GM12873 (cell line): ENCODE measurements at regions not wholly inside any gene's neighbourhood (a gene's known extent, or its start where the extent isn't known, plus 50 kb on each side); places are given as distances from the start of the nearest gene placed in this dataset.

ENCODE experiments used
- TF ChIP-seq, protein P1 (sequence below): IDR thresholded peaks from 2 replicates; pipeline ENCODE4 v1.5.1; 2012; ENCODE audit warnings: low read depth, mild to moderate bottlenecking, moderate library complexity, low read length, control low read depth; ENCODE audit not compliant: insufficient read depth; ENCODE audit errors: missing control alignments

DNA sequence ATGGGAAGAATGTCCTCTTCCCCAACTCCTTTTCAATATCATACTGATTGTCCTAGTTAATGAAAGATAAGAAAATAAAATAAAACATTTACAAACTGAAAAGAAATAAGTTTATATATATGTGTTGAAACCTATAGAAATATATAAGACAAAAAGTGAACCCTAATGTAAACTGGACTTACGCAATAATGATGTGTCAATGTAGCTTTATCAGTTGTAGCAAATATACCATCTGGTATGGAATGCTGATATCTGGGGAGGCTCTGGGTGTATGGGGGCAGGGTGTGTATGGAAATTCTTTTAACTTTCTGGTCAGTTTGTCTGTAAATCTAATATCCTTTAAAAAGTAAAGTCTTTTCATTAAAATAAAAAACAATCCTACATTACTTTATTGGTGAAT, 603.9 kb downstream of the DMRTA1 start:
- TF ChIP-seq, protein P1, sequence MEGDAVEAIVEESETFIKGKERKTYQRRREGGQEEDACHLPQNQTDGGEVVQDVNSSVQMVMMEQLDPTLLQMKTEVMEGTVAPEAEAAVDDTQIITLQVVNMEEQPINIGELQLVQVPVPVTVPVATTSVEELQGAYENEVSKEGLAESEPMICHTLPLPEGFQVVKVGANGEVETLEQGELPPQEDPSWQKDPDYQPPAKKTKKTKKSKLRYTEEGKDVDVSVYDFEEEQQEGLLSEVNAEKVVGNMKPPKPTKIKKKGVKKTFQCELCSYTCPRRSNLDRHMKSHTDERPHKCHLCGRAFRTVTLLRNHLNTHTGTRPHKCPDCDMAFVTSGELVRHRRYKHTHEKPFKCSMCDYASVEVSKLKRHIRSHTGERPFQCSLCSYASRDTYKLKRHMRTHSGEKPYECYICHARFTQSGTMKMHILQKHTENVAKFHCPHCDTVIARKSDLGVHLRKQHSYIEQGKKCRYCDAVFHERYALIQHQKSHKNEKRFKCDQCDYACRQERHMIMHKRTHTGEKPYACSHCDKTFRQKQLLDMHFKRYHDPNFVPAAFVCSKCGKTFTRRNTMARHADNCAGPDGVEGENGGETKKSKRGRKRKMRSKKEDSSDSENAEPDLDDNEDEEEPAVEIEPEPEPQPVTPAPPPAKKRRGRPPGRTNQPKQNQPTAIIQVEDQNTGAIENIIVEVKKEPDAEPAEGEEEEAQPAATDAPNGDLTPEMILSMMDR = no peak

DNA sequence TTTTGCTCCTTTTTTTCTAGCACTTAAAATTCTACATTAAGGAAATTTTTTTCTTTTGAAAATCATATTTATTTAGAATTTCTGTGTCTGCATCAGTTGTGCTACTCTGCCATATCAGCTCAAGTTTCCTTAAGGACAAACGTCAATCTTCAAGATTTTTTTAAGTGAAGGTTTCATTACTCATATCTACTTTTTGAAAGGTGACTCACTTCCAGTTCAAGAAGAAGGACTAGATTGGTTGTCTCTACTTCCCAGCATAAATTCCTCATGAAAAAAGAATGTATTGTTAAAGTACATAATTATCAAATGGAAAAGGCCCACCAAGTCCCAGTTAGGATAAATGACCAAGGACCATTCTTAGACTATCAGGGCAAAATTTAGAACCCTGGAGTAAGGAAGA, 626.5 kb downstream of the DMRTA1 start:
- TF ChIP-seq, protein P1 = no peak

DNA sequence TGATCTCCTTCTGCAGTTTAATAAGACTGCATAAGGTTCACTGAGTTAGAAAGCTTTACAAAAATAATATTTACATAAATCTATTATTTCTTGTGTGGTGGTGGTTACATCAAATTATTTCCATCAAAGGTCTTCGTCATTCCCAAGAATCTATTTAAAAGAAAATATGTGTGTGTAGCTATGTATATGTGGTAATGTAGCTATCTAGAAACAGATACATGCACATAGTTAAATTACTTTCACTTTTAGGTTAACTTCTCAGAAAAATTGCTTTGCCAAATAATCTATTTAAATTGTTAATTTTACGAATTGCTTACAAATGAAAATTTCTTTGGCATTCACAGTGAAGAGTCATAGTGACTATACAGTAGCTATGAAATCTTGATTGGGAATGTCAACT, 633.2 kb downstream of the DMRTA1 start:
- TF ChIP-seq, protein P1 = no peak

DNA sequence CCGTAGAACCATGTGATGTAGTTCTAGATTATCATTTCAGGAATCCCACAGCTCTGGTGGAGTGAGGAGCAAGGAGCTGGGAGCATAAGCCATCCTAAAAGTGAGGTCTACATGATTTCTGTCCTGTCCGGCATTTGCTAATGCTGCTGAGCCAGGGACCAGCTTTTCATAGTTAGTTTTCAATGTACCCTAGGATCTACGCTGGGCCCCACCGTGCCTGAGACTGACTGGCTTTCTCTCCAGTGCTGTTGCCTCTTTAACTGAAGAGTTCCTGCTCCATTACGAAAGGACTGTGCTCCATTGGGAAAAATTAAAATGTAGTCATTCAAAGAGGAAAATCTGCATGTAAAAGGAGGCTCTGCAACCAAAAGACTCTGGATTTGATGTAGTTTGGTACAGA, 634.8 kb downstream of the DMRTA1 start:
- TF ChIP-seq, protein P1 = no peak

DNA sequence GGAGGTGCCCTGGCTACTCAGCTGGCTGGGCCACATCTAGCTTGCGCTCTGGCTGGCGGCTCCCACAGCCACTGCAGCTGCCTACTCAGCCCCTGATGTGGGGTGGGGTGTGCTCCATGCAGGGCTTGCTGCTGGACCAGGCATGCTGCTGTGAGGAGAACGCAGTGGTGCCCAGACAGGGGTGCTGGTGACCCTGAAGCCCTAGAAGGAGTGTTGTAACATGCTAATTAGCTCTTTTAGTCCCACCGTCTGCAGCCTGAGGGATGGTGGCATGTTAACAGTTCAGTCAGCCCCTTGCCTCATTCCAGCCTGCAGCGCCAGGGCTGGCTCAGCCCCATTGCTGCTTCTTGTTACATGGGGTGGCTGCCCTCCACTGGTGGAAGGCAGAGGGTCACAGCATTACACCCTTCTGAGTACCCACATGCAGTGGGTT, 642.3 kb downstream of the DMRTA1 start:
- TF ChIP-seq, protein P1 = no peak

DNA sequence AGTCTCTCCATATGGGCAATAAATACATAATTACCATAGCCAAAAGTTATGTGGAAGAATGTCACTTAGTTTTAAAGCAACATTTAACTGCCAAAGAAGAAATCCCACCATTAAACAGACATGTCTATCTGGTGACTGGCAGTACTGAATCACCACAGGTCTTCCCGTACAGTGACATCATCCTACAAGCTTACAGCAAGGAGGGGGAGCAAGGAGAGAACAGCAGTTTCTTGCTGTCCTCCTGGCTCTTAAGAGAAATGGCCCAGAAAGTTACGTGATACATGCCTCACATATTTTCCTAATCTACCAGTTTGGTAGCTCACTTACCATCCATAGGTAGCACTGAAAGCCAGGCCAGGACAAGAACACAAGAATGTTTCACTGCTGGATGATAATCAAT, 671.0 kb downstream of the DMRTA1 start:
- TF ChIP-seq, protein P1 = no peak

DNA sequence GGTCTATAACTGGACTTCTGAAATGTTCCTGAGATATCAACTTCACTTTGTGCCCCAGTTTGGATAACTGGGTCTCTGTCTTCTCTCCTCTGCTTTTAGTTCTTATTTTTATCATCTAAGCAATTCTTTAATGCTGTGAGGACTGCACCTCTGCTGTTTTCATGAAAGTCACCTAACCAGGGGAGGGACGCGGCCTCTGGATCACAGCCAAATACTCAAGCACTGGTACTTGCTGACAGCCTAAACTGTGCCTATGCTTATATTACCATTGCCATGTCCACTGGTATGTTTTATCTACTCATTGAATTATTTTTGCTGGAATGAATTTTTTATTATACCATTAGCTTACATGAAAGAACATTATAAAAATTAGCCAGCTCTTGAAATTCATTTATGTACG, 674.0 kb downstream of the DMRTA1 start:
- TF ChIP-seq, protein P1 = no peak
